H1 (cell line): ENCODE measurements at regions not wholly inside any gene's neighbourhood (a gene's known extent, or its start where the extent isn't known, plus 50 kb on each side); places are given as distances from the start of the nearest gene placed in this dataset.

Experiments
- CTCF ChIA-PET: fragments of 300-600 bp; sonication (Branson Sonifier 250); formaldehyde crosslinking; loops from one replicate; lab custom pipeline; 2021; ENCODE audit not compliant: partially characterized antibody; lab: Charles Lee
- POLR2A ChIA-PET: fragments of 300-600 bp; sonication (Branson Sonifier 250); formaldehyde crosslinking; loops from one replicate; lab custom pipeline; 2021; ENCODE audit warnings: inconsistent platforms; ENCODE audit not compliant: partially characterized antibody; lab: Charles Lee
- DNase-seq, 2 experiments: peaks; one replicate each; pipeline versions ENCODE4 v3.0.0 to v3.0.0-alpha.2; 2010 to 2022; ENCODE audit warnings: low spot score in 2 of 2, low read depth in 1 of 2, mixed read lengths in 1 of 2
- FAIRE-seq: peaks from 2 replicates; lab custom pipeline; 2011; peaks lifted over from hg19 to GRCh38; lab: Jason Lieb, UNC
- H2AFZ ChIP-seq: 2 replicates; pipeline ENCODE4 v1.8.1; 2012; ENCODE audit warnings: low read length, inconsistent platforms
- H2AK5ac ChIP-seq: 2 replicates; pipeline ENCODE4 v1.6.1; 2013; ENCODE audit warnings: low read depth, low read length
- H2BK120ac ChIP-seq: replicated peaks from 2 replicates; pipeline ENCODE3; 2013; ENCODE audit warnings: low read depth, low read length, inconsistent platforms
- H2BK12ac ChIP-seq: 2 replicates; pipeline ENCODE4 v1.6.1; 2013; ENCODE audit warnings: low read depth, low read length
- H2BK15ac ChIP-seq: 2 replicates; pipeline ENCODE4 v1.6.1; 2013; ENCODE audit warnings: low read length
- H2BK20ac ChIP-seq: 2 replicates; pipeline ENCODE4 v1.6.1; 2013; ENCODE audit warnings: low read length
- H2BK5ac ChIP-seq: 2 replicates; pipeline ENCODE4 v1.6.1; 2013; ENCODE audit warnings: low read depth, low read length
- H3K14ac ChIP-seq: 2 replicates; pipeline ENCODE4 v1.6.1; 2013; ENCODE audit warnings: inconsistent platforms; ENCODE audit not compliant: insufficient read length
- H3K18ac ChIP-seq: 2 replicates; pipeline ENCODE4 v1.6.1; 2013; ENCODE audit warnings: low read length; ENCODE audit errors: extremely low read depth
- H3K23ac ChIP-seq: 2 replicates; pipeline ENCODE4 v1.6.1; 2013; ENCODE audit warnings: inconsistent platforms; ENCODE audit not compliant: insufficient read length
- H3K23me2 ChIP-seq: 2 replicates; pipeline ENCODE4 v1.6.1; 2013; ENCODE audit warnings: low read depth, low read length
- H3K27ac ChIP-seq: 2 replicates; pipeline ENCODE4 v1.6.1; 2011; ENCODE audit warnings: low read depth, low read length, inconsistent platforms
- H3K27me3 ChIP-seq, 4 experiments: replicated peaks in 1 of 4; 1 replicate in 1 of 4; 2 replicates in 3 of 4; pipeline versions ENCODE4 v1.6.1 to v1.8.1; 2011 to 2013; ENCODE audit warnings: low read length in 3 of 4, mild to moderate bottlenecking in 3 of 4, inconsistent platforms in 2 of 4, mixed read lengths in 2 of 4, moderate library complexity in 1 of 4; ENCODE audit not compliant: control insufficient read depth in 3 of 4, insufficient read depth in 3 of 4; ENCODE audit errors: extremely low read depth in 1 of 4
- H3K36me3 ChIP-seq, 4 experiments: 2 replicates each; pipeline versions ENCODE4 v1.6.1 to v1.8.1; 2011 to 2013; ENCODE audit warnings: mild to moderate bottlenecking in 4 of 4, low read length in 3 of 4, moderate library complexity in 2 of 4, control low read depth in 1 of 4, inconsistent platforms in 1 of 4; ENCODE audit not compliant: insufficient read depth in 4 of 4, control insufficient read depth in 2 of 4
- H3K4ac ChIP-seq: replicated peaks from 2 replicates; pipeline ENCODE3; 2013; ENCODE audit warnings: low read length, low read depth, mixed read lengths, inconsistent platforms; ENCODE audit not compliant: insufficient read length
- H3K4me1 ChIP-seq, 4 experiments: replicated peaks in 1 of 4; 1 replicate in 1 of 4; 2 replicates in 3 of 4; pipeline versions ENCODE4 v1.6.1 to v1.8.1; 2011 to 2013; ENCODE audit warnings: low read length in 3 of 4, inconsistent platforms in 2 of 4, mixed read lengths in 1 of 4; ENCODE audit not compliant: insufficient read depth in 4 of 4, control insufficient read depth in 3 of 4
- H3K4me2 ChIP-seq, 2 experiments: 2 replicates each; pipeline versions ENCODE4 v1.6.1 to v1.8.1; 2011 to 2013; ENCODE audit warnings: low read depth in 2 of 2, low read length in 2 of 2, control low read depth in 1 of 2, inconsistent platforms in 1 of 2, mild to moderate bottlenecking in 1 of 2; ENCODE audit not compliant: insufficient read depth in 1 of 2
- H3K4me3 ChIP-seq, 4 experiments: fragments of 200-600, 300-600 bp in 1 of 4; sonication (generic), shearing (Covaris generic), sonication (Bioruptor Twin) in 1 of 4; 2 replicates each; pipeline versions ENCODE4 v1.5.1 to v1.8.1; 2011 to 2016; ENCODE audit warnings: low read length in 4 of 4, low read depth in 3 of 4, control low read depth in 2 of 4, inconsistent platforms in 2 of 4, mild to moderate bottlenecking in 2 of 4, mixed read lengths in 1 of 4, moderate library complexity in 1 of 4; ENCODE audit not compliant: insufficient read depth in 2 of 4; ENCODE audit errors: extremely low read depth in 1 of 4
- H3K56ac ChIP-seq: replicated peaks from 2 replicates; pipeline ENCODE3; 2013; ENCODE audit warnings: low read depth, mild to moderate bottlenecking, mixed read lengths, low read length, inconsistent platforms; ENCODE audit not compliant: insufficient read length
- H3K79me1 ChIP-seq: 2 replicates; pipeline ENCODE4 v1.6.1; 2013; ENCODE audit warnings: low read depth, low read length, control low read depth
- H3K79me2 ChIP-seq, 2 experiments: 2 replicates each; pipeline versions ENCODE4 v1.6.1 to v1.8.1; 2012 to 2013; ENCODE audit warnings: low read length in 2 of 2, mild to moderate bottlenecking in 2 of 2, inconsistent platforms in 1 of 2; ENCODE audit not compliant: insufficient read depth in 2 of 2, control insufficient read depth in 1 of 2
- H3K9ac ChIP-seq, 4 experiments: replicated peaks in 1 of 4; 1 replicate in 1 of 4; 2 replicates in 3 of 4; pipeline versions ENCODE4 v1.6.1 to v1.8.1; 2011 to 2013; ENCODE audit warnings: low read depth in 3 of 4, low read length in 3 of 4, control low read depth in 2 of 4, mild to moderate bottlenecking in 2 of 4, moderate library complexity in 2 of 4, inconsistent platforms in 1 of 4; ENCODE audit errors: extremely low read depth in 1 of 4
- H3K9me3 ChIP-seq, 2 experiments: 2 replicates each; pipeline versions ENCODE4 v1.6.1 to v1.8.1; 2012 to 2013; ENCODE audit warnings: mild to moderate bottlenecking in 2 of 2, moderate library complexity in 2 of 2, control low read depth in 1 of 2, inconsistent platforms in 1 of 2, low read depth in 1 of 2, low read length in 1 of 2, mixed read lengths in 1 of 2; ENCODE audit not compliant: insufficient read depth in 2 of 2
- H4K20me1 ChIP-seq, 2 experiments: replicated peaks in 1 of 2; 2 replicates each; pipeline versions ENCODE3 to v1.8.1; 2011 to 2013; ENCODE audit warnings: inconsistent platforms in 2 of 2, low read length in 2 of 2, mild to moderate bottlenecking in 1 of 2; ENCODE audit not compliant: insufficient read depth in 2 of 2, control insufficient read depth in 1 of 2
- H4K5ac ChIP-seq: 2 replicates; pipeline ENCODE4 v1.6.1; 2013; ENCODE audit warnings: low read length, low read depth, mixed read lengths, inconsistent platforms; ENCODE audit not compliant: insufficient read length
- H4K8ac ChIP-seq: 2 replicates; pipeline ENCODE4 v1.8.0; 2013; ENCODE audit warnings: mild to moderate bottlenecking, moderate library complexity, low read length, inconsistent platforms; ENCODE audit not compliant: insufficient read depth; ENCODE audit errors: extremely low read depth
- H4K91ac ChIP-seq: replicated peaks from 2 replicates; pipeline ENCODE3; 2013; ENCODE audit warnings: low read length, mixed read lengths, inconsistent platforms; ENCODE audit not compliant: insufficient read length
- CBX8 ChIP-seq: fragments of 300-800, 300-1000 bp; sonication (generic); IDR thresholded peaks from 2 replicates; pipeline ENCODE4 v1.7.1; 2016; ENCODE audit warnings: low read depth, low read length, borderline replicate concordance
- GABPA ChIP-seq: IDR thresholded peaks from 2 replicates; pipeline ENCODE4 v1.6.1; 2011; ENCODE audit warnings: mild to moderate bottlenecking, low read length, moderate library complexity, borderline replicate concordance; ENCODE audit not compliant: insufficient read depth
- HDAC2 ChIP-seq, 2 experiments: fragments of 300-600 bp in 1 of 2; sonication (generic) in 1 of 2; IDR thresholded peaks; 2 replicates each; pipeline ENCODE4 v1.6.1; 2011 to 2012; ENCODE audit warnings: low read depth in 2 of 2, low read length in 2 of 2, mild to moderate bottlenecking in 2 of 2, moderate library complexity in 2 of 2, borderline replicate concordance in 1 of 2, inconsistent platforms in 1 of 2
- RFX5 ChIP-seq: IDR thresholded peaks from 2 replicates; pipeline ENCODE4 v1.6.1; 2011; ENCODE audit warnings: low read depth, low read length, improper control_type of control experiment, borderline replicate concordance
- SAP30 ChIP-seq: fragments of 300-600 bp; sonication (generic); IDR thresholded peaks from 2 replicates; pipeline ENCODE4 v1.7.1; 2012; ENCODE audit warnings: low read length, moderate library complexity, mild to moderate bottlenecking, inconsistent platforms; ENCODE audit not compliant: insufficient read depth, insufficient replicate concordance
- SIN3A ChIP-seq, 2 experiments: IDR thresholded peaks in 1 of 2; conservative IDR thresholded peaks in 1 of 2; 2 replicates each; pipeline ENCODE4 v1.6.1; 2011 to 2012; ENCODE audit warnings: low read length in 2 of 2, improper control_type of control experiment in 1 of 2, low read depth in 1 of 2, mild to moderate bottlenecking in 1 of 2
- TCF12 ChIP-seq: IDR thresholded peaks from 2 replicates; pipeline ENCODE4 v1.6.1; 2011; ENCODE audit warnings: low read depth, mild to moderate bottlenecking, low read length
- WGBS, 2 experiments: shearing (Covaris generic) in 1 of 2; methylation state at CpG; one replicate each; pipeline versions ENCODE4 v1.1.6 to v1.1.7; 2013 to 2015; ENCODE audit warnings: low lambda C conversion rate in 2 of 2, mixed read lengths in 2 of 2, inconsistent platforms in 1 of 2, low coverage in 1 of 2, missing lambda C conversion rate in 1 of 2; ENCODE audit not compliant: insufficient replicate concordance in 2 of 2, insufficient coverage in 1 of 2, insufficient read length in 1 of 2; ENCODE audit errors: extremely low coverage in 1 of 2, missing lambda C conversion rate in 1 of 2; 5-methylcytosine and 5-hydroxymethylcytosine counted together

DNA sequence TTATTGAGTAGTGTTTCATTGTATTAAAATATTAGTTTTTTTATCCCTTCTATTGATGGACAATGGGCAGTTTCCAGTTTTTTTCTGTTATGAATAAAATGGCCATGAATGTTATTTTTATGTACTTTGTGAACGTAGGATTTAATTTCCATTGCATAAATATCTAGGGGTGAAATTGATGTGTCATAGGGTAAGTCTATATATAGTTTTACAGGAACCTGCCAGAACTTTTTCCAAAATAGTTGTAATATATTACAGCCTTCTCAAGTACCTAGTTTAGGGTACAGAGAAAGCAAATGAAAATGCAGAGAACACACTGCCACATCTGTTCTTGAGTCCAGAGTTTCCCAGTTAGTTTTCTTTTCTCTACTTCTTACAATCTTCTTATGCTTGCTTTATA lies 378.6 kb downstream of the MEIS1 start:
- Histone ChIP-seq H3K9ac (no peak overlapping the region), H3K4me1 (no peaks in the 10 kb centered on the region), H2BK12ac (no peak overlapping the region), H4K5ac (no peak overlapping the region), H3K27ac (no peak overlapping the region), H2AK5ac (no peak overlapping the region), H3K4me2 (no peak overlapping the region), H2BK20ac (no peak overlapping the region), H4K20me1 (no peaks in the 10 kb centered on the region), H3K23ac (no peak overlapping the region), H3K23me2 (no peaks in the 10 kb centered on the region), H3K4me3 (no peak overlapping the region), H2BK120ac (no peak overlapping the region), H3K36me3 (no peaks in the 10 kb centered on the region), H4K8ac (no peak overlapping the region), H2BK5ac (no peak overlapping the region), H3K79me1 (no peaks in the 10 kb centered on the region), H3K79me2 (no peaks in the 10 kb centered on the region), H4K91ac (no peak overlapping the region), H3K18ac (no peak overlapping the region), H3K14ac (no peak overlapping the region), H3K56ac (no peak overlapping the region), H3K9me3 (peaks cover 0 to 4% of the 10 kb centered on the region in 2 experiments; a peak in 1 of 4 replicates), H2AFZ (no peak overlapping the region), H2BK15ac (no peak overlapping the region), H3K27me3 (no peaks in the 10 kb centered on the region), H3K4ac (no peak overlapping the region)
- DNase-seq (no peak), FAIRE-seq (no peak)
- WGBS, 2 experiments, result 85% methylated on average over 1 of the region's 1 CpG; no CpG with 5 or more reads in 1 of the 2 experiments
- ChIA-PET POLR2A (no interaction called here), CTCF (no interaction called here)
- no peak for TF ChIP-seq CBX8
- TF ChIP-seq GABPA, result no peak
- TF ChIP-seq HDAC2 (IDR thresholded peaks at IDR 0.05; ENCODE audit: borderline replicate concordance in 1 of 2, low read depth in 2 of 2, low read length in 2 of 2), result no peak
- TF ChIP-seq TCF12, result no peak
- no peak for TF ChIP-seq SAP30
- no peak for TF ChIP-seq SIN3A (conservative IDR thresholded peaks at IDR 0.05 in 1 of 2, IDR thresholded peaks at IDR 0.05 in 1 of 2; ENCODE audit: low read depth in 1 of 2, low read length in 2 of 2)
- no peak for TF ChIP-seq RFX5
